GM23338 (cell line): ENCODE measurements at regions not wholly inside any gene's neighbourhood (a gene's known extent, or its start where the extent isn't known, plus 50 kb on each side); places are given as distances from the start of the nearest gene placed in this dataset.
"Not testable (repeated sequence)": the region's sequence is repeated elsewhere in the genome, so short reads cannot be mapped to it uniquely, and the experiment has no call there.

ENCODE experiments used
- ATAC-seq: fragments of 200-7000 bp; cut with Tn5 transposase; 3 replicates; pipeline ENCODE4 v1.9.1; 2020
- DNase-seq: peaks from one replicate; pipeline ENCODE4 v3.0.0-alpha.2; 2015; ENCODE audit warnings: low spot score
- H2AFZ ChIP-seq: fragments of 200-600 bp; sonication (generic); 2 replicates; pipeline ENCODE4 v1.8.0; 2016; ENCODE audit warnings: antibody characterized with exemption, mild to moderate bottlenecking, moderate library complexity
- H3F3A ChIP-seq: fragments of 200-600 bp; sonication (generic); replicated peaks from 2 replicates; pipeline ENCODE4 v1.8.0; 2017; ENCODE audit warnings: antibody characterized with exemption, mixed run types, low read depth
- H3K27ac ChIP-seq: fragments of 200-600 bp; sonication (generic); 2 replicates; pipeline ENCODE4 v1.6.1; 2016; ENCODE audit warnings: low read depth
- H3K27me3 ChIP-seq: fragments of 200-600 bp; sonication (generic); 2 replicates; pipeline ENCODE4 v1.8.0; 2016; ENCODE audit warnings: mild to moderate bottlenecking, mixed run types, moderate library complexity; ENCODE audit not compliant: insufficient read depth
- H3K36me3 ChIP-seq: fragments of 200-600 bp; sonication (generic); 2 replicates; pipeline ENCODE4 v1.8.0; 2016; ENCODE audit warnings: mild to moderate bottlenecking; ENCODE audit not compliant: insufficient read depth
- H3K4me1 ChIP-seq: fragments of 200-600 bp; sonication (generic); 2 replicates; pipeline ENCODE4 v1.8.0; 2016; ENCODE audit warnings: mild to moderate bottlenecking, moderate library complexity; ENCODE audit not compliant: insufficient read depth
- H3K4me2 ChIP-seq: fragments of 200-600 bp; sonication (generic); 2 replicates; pipeline ENCODE4 v1.7.1; 2017; ENCODE audit warnings: mixed run types
- H3K4me3 ChIP-seq: fragments of 200-600 bp; sonication (generic); 2 replicates; pipeline ENCODE4 v1.6.1; 2016; ENCODE audit warnings: mixed run types
- H3K79me2 ChIP-seq: fragments of 200-600 bp; sonication (generic); replicated peaks from 2 replicates; pipeline ENCODE4 v1.8.0; 2017; ENCODE audit warnings: mild to moderate bottlenecking; ENCODE audit not compliant: insufficient read depth
- H3K9me2 ChIP-seq: fragments of 200-600 bp; sonication (generic); 2 replicates; pipeline ENCODE4 v1.8.0; 2017; ENCODE audit not compliant: insufficient read depth
- H4K20me1 ChIP-seq: fragments of 200-600 bp; sonication (generic); replicated peaks from 2 replicates; pipeline ENCODE4 v1.8.0; 2017; ENCODE audit warnings: mild to moderate bottlenecking; ENCODE audit not compliant: insufficient read depth
- H3K27ac Mint-ChIP-seq: 2 replicates; pipeline ENCODE4 v1.8.0; 2020; ENCODE audit warnings: inconsistent platforms, mild to moderate bottlenecking, moderate library complexity, mixed read lengths
- H3K27me3 Mint-ChIP-seq: 3 replicates; pipeline ENCODE4 v1.8.0; 2022; ENCODE audit warnings: low read depth, mild to moderate bottlenecking, moderate library complexity, mixed read lengths, inconsistent platforms; ENCODE audit not compliant: insufficient read depth, poor library complexity
- H3K36me3 Mint-ChIP-seq: 3 replicates; pipeline ENCODE4 v1.8.0; 2021; ENCODE audit warnings: low read depth, mild to moderate bottlenecking, inconsistent platforms, moderate library complexity, mixed read lengths
- H3K4me1 Mint-ChIP-seq: 3 replicates; pipeline ENCODE4 v1.8.0; 2020; ENCODE audit warnings: mild to moderate bottlenecking, inconsistent platforms, mixed read lengths
- H3K4me3 Mint-ChIP-seq: 3 replicates; pipeline ENCODE4 v1.8.0; 2021; ENCODE audit warnings: moderate library complexity, mild to moderate bottlenecking, inconsistent platforms, mixed read lengths
- H3K9me3 Mint-ChIP-seq: 3 replicates; pipeline ENCODE4 v1.8.0; 2020; ENCODE audit warnings: moderate library complexity, mild to moderate bottlenecking, inconsistent platforms, mixed read lengths

DNA sequence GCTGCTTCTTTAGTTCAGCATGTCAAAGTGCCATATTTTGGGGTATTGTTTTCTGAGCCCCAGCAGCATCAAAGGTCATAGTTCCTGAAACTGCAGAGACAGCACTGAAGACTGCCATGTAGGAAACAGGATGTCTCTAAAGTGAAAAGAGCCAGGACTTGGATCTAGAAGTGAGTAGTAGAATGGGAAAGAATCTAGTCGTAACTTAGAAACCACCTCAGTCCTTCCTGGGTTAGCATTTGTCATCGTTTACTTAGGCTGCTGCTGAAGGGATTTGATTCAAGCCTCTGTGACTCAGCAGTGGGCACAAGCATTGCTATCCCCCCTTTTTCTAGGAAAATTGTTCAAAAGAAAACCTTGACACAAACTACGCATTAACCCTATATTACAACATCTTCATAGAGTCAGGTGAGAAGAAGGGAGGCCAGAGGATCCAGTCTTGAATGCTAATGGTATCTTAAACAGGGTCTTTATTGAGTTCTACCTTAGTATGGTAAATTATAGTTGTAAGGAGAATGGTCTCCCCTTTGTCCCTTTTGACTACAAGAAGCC is 108.8 kb downstream of the FAM72B start:
- H3K4me2 ChIP-seq, H3K27me3 Mint-ChIP-seq, H3K27ac ChIP-seq, H2AFZ ChIP-seq, H4K20me1 ChIP-seq, H3K4me3 ChIP-seq, H3K36me3 Mint-ChIP-seq, ATAC-seq, H3K27me3 ChIP-seq, H3K36me3 ChIP-seq, H3K27ac Mint-ChIP-seq, H3K9me3 Mint-ChIP-seq, H3K4me3 Mint-ChIP-seq, H3K9me2 ChIP-seq, H3F3A ChIP-seq, DNase-seq, H3K79me2 ChIP-seq: not testable (repeated sequence)
- peaks cover 10% of the 10 kb centered on the region for H3K4me1 ChIP-seq
- H3K4me1 Mint-ChIP-seq = peaks cover 16% of the 10 kb centered on the region

DNA sequence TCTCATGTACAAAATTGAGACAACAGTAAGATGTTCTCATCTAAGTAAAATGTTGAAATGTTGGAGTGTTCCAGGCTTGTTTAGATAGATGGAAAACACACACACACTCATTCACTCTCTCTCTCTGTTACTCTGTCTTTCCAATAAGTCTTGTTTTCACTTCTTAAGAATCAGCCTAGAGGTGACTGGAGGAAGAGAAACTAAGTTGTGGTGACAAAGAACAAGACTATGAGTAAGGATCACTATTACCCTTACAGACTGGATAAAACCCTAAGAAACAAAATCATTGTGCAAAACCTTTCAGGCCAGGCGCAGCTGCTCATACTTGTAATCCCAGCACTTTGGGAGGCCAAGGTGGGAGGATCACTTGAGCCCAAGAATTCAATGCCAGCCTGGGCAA is 107.5 kb downstream of the FAM72B start:
- not testable (repeated sequence) for H3K4me3 ChIP-seq, H3F3A ChIP-seq, H2AFZ ChIP-seq, H3K9me3 Mint-ChIP-seq, H3K27ac ChIP-seq, DNase-seq, ATAC-seq, H3K9me2 ChIP-seq, H3K36me3 ChIP-seq, H3K79me2 ChIP-seq, H3K27me3 Mint-ChIP-seq, H3K4me3 Mint-ChIP-seq, H4K20me1 ChIP-seq, H3K27ac Mint-ChIP-seq, H3K36me3 Mint-ChIP-seq, H3K27me3 ChIP-seq, H3K4me2 ChIP-seq
- H3K4me1 ChIP-seq = peaks cover 10% of the 10 kb centered on the region
- peaks cover 24% of the 10 kb centered on the region for H3K4me1 Mint-ChIP-seq

DNA sequence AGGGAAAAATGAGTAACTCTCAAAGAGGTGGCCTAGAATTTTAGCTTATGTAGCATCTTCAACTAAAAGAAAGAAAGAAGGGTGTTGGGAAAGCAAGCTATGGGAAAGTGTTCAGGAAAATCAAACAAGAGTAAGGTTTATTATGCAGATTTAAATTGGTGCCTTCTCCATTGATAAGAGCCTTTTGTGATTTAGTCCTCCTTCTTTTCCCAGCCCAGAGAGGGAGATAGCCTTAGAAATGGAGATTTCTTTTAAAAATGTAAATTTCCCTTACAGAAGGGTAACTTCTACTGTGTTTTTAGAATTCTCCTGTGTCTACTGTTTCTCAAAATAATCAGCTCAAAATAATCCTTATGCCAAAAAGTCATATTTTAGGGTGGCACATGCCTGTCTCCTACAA is 104.5 kb downstream of the FAM72B start:
- not testable (repeated sequence) for H3K36me3 Mint-ChIP-seq

DNA sequence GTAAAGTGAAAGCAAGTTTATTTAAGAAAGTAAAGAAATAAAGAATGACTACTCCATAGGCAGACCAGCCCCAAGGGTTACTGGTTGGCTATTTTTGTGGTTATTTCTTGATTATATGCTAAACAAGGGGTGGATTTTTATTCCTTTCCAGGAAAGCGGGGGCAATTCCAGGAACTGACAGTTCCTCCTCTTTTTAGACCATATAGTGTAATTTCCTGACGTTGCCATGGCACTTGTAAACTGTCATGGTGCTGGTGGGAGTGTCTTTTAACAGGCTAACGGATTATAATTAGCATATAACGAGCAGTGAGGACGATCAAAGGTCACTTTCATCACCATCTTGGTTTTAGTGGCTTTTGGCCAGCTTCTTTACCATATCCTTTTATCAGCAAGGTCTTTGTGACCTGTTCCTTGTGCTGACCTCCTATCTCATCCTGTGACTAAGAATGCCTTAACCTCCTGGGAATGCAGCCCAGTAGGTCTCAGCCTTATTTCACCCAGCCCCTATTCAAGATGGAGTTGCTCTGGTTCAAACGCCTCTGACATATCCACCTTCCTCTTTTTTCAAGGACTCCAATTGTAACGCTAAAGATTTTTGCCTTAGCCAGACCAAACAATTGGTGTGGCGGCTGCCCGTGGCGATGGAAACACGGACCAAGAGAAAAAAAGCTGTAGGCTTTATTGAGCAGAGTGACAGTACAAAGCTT is 103.8 kb downstream of the FAM72B start:
- H3K9me2 ChIP-seq = not testable (repeated sequence)
- ATAC-seq = peak; percentile 73
- H3K4me3 Mint-ChIP-seq = peak overlapping the region; percentile 39; the same call in 1 of the 3 replicates

More for the DNA sequence above, 104.5 kb downstream of the FAM72B start:
- H3K9me2 ChIP-seq, H3K27me3 Mint-ChIP-seq, H3K27me3 ChIP-seq, H2AFZ ChIP-seq, H3K27ac ChIP-seq, H3K27ac Mint-ChIP-seq, H3K9me3 Mint-ChIP-seq, DNase-seq, H3K79me2 ChIP-seq, H4K20me1 ChIP-seq, H3K36me3 ChIP-seq, H3F3A ChIP-seq: not testable (repeated sequence)
- H3K4me3 Mint-ChIP-seq = peak overlapping the region; percentile 45; the same call in 2 of the 3 replicates
- H3K4me1 ChIP-seq = peaks cover 10% of the 10 kb centered on the region
- H3K4me2 ChIP-seq = peak overlapping the region; percentile 60
- peaks cover 21% of the 10 kb centered on the region for H3K4me1 Mint-ChIP-seq
- H3K4me3 ChIP-seq = peak overlapping the region; percentile 17; the same call in 1 of the 2 replicates
- peak; percentile 67 for ATAC-seq

DNA sequence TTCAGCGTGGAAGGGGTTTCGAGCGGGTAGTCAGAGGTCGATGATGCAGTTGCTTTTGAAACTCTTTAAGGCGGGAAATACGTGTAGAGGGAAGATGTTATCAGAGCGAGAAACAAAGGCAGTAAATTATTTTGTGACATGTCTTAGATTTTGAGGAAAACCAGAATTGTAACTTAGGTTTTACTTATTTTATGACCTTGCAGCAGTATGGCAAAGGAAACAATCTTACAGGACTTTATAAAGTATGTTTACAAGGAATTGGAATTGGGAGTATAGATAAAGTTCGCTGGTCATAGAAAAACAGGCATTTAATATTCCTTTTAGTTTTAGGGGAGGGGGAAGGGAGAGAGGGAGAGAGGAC is 103.3 kb downstream of the FAM72B start:
- not testable (repeated sequence) for H3K27ac ChIP-seq, H3K27ac Mint-ChIP-seq
- ATAC-seq = peak; percentile 38

More for the DNA sequence above, 103.8 kb downstream of the FAM72B start:
- Histone ChIP-seq H3K4me1 (peaks cover 10% of the 10 kb centered on the region), H3K4me2 (peak overlapping the region; percentile 64), H3K4me3 (peak overlapping the region; percentile 34; the same call in 1 of the 2 replicates)
- H3K27ac ChIP-seq, H3K36me3 ChIP-seq, H3K27me3 Mint-ChIP-seq, H3K27me3 ChIP-seq, H3K9me3 Mint-ChIP-seq, H3K79me2 ChIP-seq, H3F3A ChIP-seq, H3K36me3 Mint-ChIP-seq, H2AFZ ChIP-seq, H4K20me1 ChIP-seq, H3K27ac Mint-ChIP-seq: not testable (repeated sequence)
- H3K4me1 Mint-ChIP-seq = peaks cover 21% of the 10 kb centered on the region
- peak; percentile 51 for DNase-seq

DNA sequence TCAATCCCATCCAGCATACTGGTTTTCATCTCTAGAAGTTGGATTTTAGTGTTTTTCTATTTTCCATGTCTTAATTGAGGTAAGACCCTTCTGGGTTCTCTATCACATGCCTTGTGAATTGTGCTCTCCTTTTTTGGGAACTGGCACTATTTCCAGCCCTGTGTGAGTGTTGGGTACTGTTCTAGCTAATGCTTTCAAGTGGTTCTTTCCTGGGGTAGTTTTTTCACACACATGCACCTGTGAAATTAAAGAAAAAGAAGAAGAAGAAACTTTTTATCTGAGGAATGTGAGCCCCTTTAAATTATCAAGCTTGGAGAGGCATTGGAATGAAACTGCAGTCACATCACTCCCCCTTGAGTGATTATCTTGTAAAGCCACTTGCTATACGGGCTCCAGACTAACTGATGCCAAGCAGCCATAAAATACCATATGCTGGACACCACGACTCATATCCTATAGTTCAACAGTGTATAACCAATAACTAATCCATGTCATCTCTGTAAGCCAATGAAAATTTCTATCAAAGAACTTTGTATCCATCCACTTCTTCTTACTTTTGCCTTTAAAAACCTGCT is 102.4 kb downstream of the FAM72B start:
- H3K27ac Mint-ChIP-seq, H3K27me3 Mint-ChIP-seq: not testable (repeated sequence)

More for the DNA sequence above, 103.3 kb downstream of the FAM72B start:
- not testable (repeated sequence) for H3F3A ChIP-seq, H3K9me3 Mint-ChIP-seq, H3K36me3 Mint-ChIP-seq, H3K9me2 ChIP-seq, H3K4me3 Mint-ChIP-seq, H2AFZ ChIP-seq, DNase-seq, H3K4me3 ChIP-seq, H4K20me1 ChIP-seq, H3K27me3 Mint-ChIP-seq, H3K36me3 ChIP-seq, H3K79me2 ChIP-seq, H3K27me3 ChIP-seq
- peak overlapping the region; percentile 64; the same call in 1 of the 2 replicates for H3K4me2 ChIP-seq
- peaks cover 21% of the 10 kb centered on the region for H3K4me1 Mint-ChIP-seq
- H3K4me1 ChIP-seq = peaks cover 10% of the 10 kb centered on the region

More for the DNA sequence above, 102.4 kb downstream of the FAM72B start:
- H3F3A ChIP-seq, H3K9me3 Mint-ChIP-seq, H3K4me3 Mint-ChIP-seq, ATAC-seq, H3K4me2 ChIP-seq, H4K20me1 ChIP-seq, H2AFZ ChIP-seq, H3K36me3 ChIP-seq, H3K9me2 ChIP-seq, H3K4me3 ChIP-seq, H3K27me3 ChIP-seq, H3K79me2 ChIP-seq, H3K36me3 Mint-ChIP-seq, H3K27ac ChIP-seq, DNase-seq: not testable (repeated sequence)
- peaks cover 19% of the 10 kb centered on the region for H3K4me1 Mint-ChIP-seq
- H3K4me1 ChIP-seq = peaks cover 10% of the 10 kb centered on the region
